ENCODE measurements at regions not wholly inside any gene's neighbourhood (a gene's known extent, or its start where the extent isn't known, plus 50 kb on each side); places are given as distances from the start of the nearest gene placed in this dataset.

GRCh38 chr4:153850533-153851280, 61.8 kb upstream of the SFRP2 start:
- TF ChIP-seq CTCF (conservative IDR thresholded peaks at IDR 0.05) (no peak), EZH2 (IDR thresholded peaks at IDR 0.05; ENCODE audit: low read depth) (no peak)
- Histone ChIP-seq H3F3A (ENCODE audit: insufficient read depth, low read depth) (no peaks in the 10 kb centered on the region), H3K27me3 (ENCODE audit: insufficient read depth, low read depth) (no peaks in the 10 kb centered on the region), H3K36me3 (ENCODE audit: low read depth) (no peaks in the 10 kb centered on the region), H2AFZ (no peak overlapping the region), H3K4me1 (replicated peaks; ENCODE audit: insufficient read depth) (no peaks in the 10 kb centered on the region), H4K20me1 (ENCODE audit: insufficient read depth) (no peaks in the 10 kb centered on the region), H3K79me2 (ENCODE audit: low read depth) (no peaks in the 10 kb centered on the region), H3K4me2 (no peak overlapping the region), H3K4me3 (no peak overlapping the region), H3K9me3 (ENCODE audit: insufficient read depth, low read depth) (no peaks in the 10 kb centered on the region), H3K9me2 (ENCODE audit: insufficient read depth) (no peaks in the 10 kb centered on the region), H3K27ac (no peak overlapping the region)
- no peak for DNase-seq
- intact Hi-C loops (cut with micrococcal nuclease; ENCODE audit: unreplicated experiment), result no loop called here
- BruUV-seq (replicated peaks), result no TSS peak
- CTCF ChIA-PET, result no interaction called here
- POLR2A ChIA-PET (ENCODE audit: unreplicated experiment), result no interaction called here

- intact Hi-C loops (cut with micrococcal nuclease; ENCODE audit: unreplicated experiment), result no loop called here
- Histone ChIP-seq H3K9me2 (ENCODE audit: insufficient read depth) (no peaks in the 10 kb centered on the region), H2AFZ (no peak overlapping the region), H3K4me1 (replicated peaks; ENCODE audit: insufficient read depth) (no peaks in the 10 kb centered on the region), H3K36me3 (ENCODE audit: low read depth) (no peaks in the 10 kb centered on the region), H3K4me2 (no peak overlapping the region), H4K20me1 (ENCODE audit: insufficient read depth) (no peaks in the 10 kb centered on the region), H3K27ac (no peak overlapping the region), H3F3A (ENCODE audit: insufficient read depth, low read depth) (no peaks in the 10 kb centered on the region), H3K4me3 (no peak overlapping the region), H3K27me3 (ENCODE audit: insufficient read depth, low read depth) (no peaks in the 10 kb centered on the region), H3K9me3 (ENCODE audit: insufficient read depth, low read depth) (no peaks in the 10 kb centered on the region), H3K79me2 (ENCODE audit: low read depth) (no peaks in the 10 kb centered on the region)
- TF ChIP-seq EZH2 (IDR thresholded peaks at IDR 0.05; ENCODE audit: low read depth) (no peak), CTCF (conservative IDR thresholded peaks at IDR 0.05) (no peak)
- BruUV-seq (replicated peaks), result no TSS peak
- DNase-seq, result no peak
- ChIA-PET POLR2A (ENCODE audit: unreplicated experiment) (no interaction called here), CTCF (no interaction called here)
Measured at GRCh38 chr4:153844144-153844543, 55.3 kb upstream of the SFRP2 start.
